Endothelial cell of umbilical vein (primary cell): ENCODE measurements at regions not wholly inside any gene's neighbourhood (a gene's known extent, or its start where the extent isn't known, plus 50 kb on each side); places are given as distances from the start of the nearest gene placed in this dataset.
A peak's percentile ranks its signal among the peaks of the same experiment; 100 is the strongest.
"Not testable (repeated sequence)": the region's sequence is repeated elsewhere in the genome, so short reads cannot be mapped to it uniquely, and the experiment has no call there.

ENCODE experiments used
- BruUV-seq: library from RNA; stranded (reverse); fragments of 400-500 nt; replicated peaks from 2 replicates; lab custom pipeline; 2021; lab: Mats Ljungman, UMichigan
- CTCF ChIA-PET: fragments of 300-600, 350-600 bp; sonication (Branson Sonifier 250); formaldehyde crosslinking; loops from one replicate; lab custom pipeline; 2021; ENCODE audit warnings: antibody characterized with exemption, inconsistent platforms; lab: Charles Lee
- POLR2A ChIA-PET: fragments of 300-600, 350-600 bp; sonication (Branson Sonifier 250); formaldehyde crosslinking; loops from one replicate; lab custom pipeline; 2021; ENCODE audit warnings: antibody characterized with exemption, inconsistent platforms; lab: Charles Lee
- DNase-seq: peaks from one replicate; pipeline ENCODE4 v3.0.0-alpha.2; 2011; ENCODE audit warnings: low read depth, low spot score
- FAIRE-seq: peaks from 2 replicates; lab custom pipeline; 2011; peaks lifted over from hg19 to GRCh38; lab: Jason Lieb, UNC
- H2AFZ ChIP-seq: 2 replicates; pipeline ENCODE4 v1.6.0; 2012; ENCODE audit warnings: low read depth, low read length, control low read depth, inconsistent platforms
- H3K27ac ChIP-seq: 2 replicates; pipeline ENCODE4 v1.5.1; 2011; ENCODE audit warnings: low read depth, mild to moderate bottlenecking, control low read depth, low read length, moderate library complexity; ENCODE audit not compliant: insufficient read depth
- H3K27me3 ChIP-seq, 2 experiments: 2 replicates each; pipeline versions ENCODE4 v1.6.0 to v1.6.1; 2011; ENCODE audit warnings: low read length in 2 of 2, mixed read lengths in 1 of 2; ENCODE audit not compliant: control insufficient read depth in 2 of 2, insufficient read depth in 2 of 2
- H3K36me3 ChIP-seq, 2 experiments: 2 replicates in 1 of 2; 3 replicates in 1 of 2; pipeline ENCODE4 v1.5.1; 2011; ENCODE audit warnings: low read length in 2 of 2, mild to moderate bottlenecking in 1 of 2, moderate library complexity in 1 of 2; ENCODE audit not compliant: control insufficient read depth in 2 of 2, insufficient read depth in 2 of 2; ENCODE audit errors: extremely low read depth in 1 of 2
- H3K4me1 ChIP-seq: 3 replicates; pipeline ENCODE4 v1.5.1; 2011; ENCODE audit warnings: mild to moderate bottlenecking, low read length; ENCODE audit not compliant: control insufficient read depth, insufficient read depth; ENCODE audit errors: extremely low read depth
- H3K4me2 ChIP-seq: 2 replicates; pipeline ENCODE4 v1.6.1; 2011; ENCODE audit warnings: low read length, control low read depth, mixed read lengths; ENCODE audit not compliant: insufficient read depth
- H3K4me3 ChIP-seq, 3 experiments: fragments of 200-600 bp in 1 of 3; sonication (generic), shearing (Covaris generic) in 1 of 3; replicated peaks in 1 of 3; 2 replicates each; pipeline ENCODE4 v1.5.1; 2011 to 2016; ENCODE audit warnings: control low read depth in 3 of 3, low read length in 3 of 3, mild to moderate bottlenecking in 2 of 3, inconsistent platforms in 1 of 3, low read depth in 1 of 3, moderate library complexity in 1 of 3; ENCODE audit not compliant: insufficient read depth in 1 of 3
- H3K79me2 ChIP-seq: 2 replicates; pipeline ENCODE4 v1.6.0; 2012; ENCODE audit warnings: low read length, inconsistent platforms; ENCODE audit not compliant: control insufficient read depth, insufficient read depth
- H3K9ac ChIP-seq: replicated peaks from 2 replicates; pipeline ENCODE3; 2011; ENCODE audit warnings: low read length, control low read depth; ENCODE audit not compliant: insufficient read depth; ENCODE audit errors: extremely low read depth
- H3K9me1 ChIP-seq: replicated peaks from 3 replicates; pipeline ENCODE4 v1.6.0; 2011; ENCODE audit warnings: mild to moderate bottlenecking, low read length; ENCODE audit not compliant: control insufficient read depth, insufficient read depth; ENCODE audit errors: extremely low read depth
- H3K9me3 ChIP-seq: replicated peaks from 2 replicates; pipeline ENCODE4 v1.5.1; 2012; ENCODE audit warnings: low read length, inconsistent platforms; ENCODE audit not compliant: control insufficient read depth, insufficient read depth
- H4K20me1 ChIP-seq: replicated peaks from 2 replicates; pipeline ENCODE3; 2011; ENCODE audit warnings: mild to moderate bottlenecking, low read length; ENCODE audit not compliant: control insufficient read depth, insufficient read depth; ENCODE audit errors: extremely low read depth
- dilution Hi-C: fragments of 300-500 bp; cut with MboI; formaldehyde crosslinking; loops from one replicate; pipeline ENCODE4 v1.15.0; 2019; ENCODE audit warnings: low sequenced_read_pairs; ENCODE audit not compliant: extremely low pct_ligation_motif_present
- intact Hi-C: fragments of 100-400 bp; cut with micrococcal nuclease; formaldehyde crosslinking; loops from one replicate; pipeline ENCODE4 v1.10.0; 2022

GRCh38 chr15:44846156-44846555 lies 109.8 kb downstream of the TRIM69 start:
- DNase-seq, H3K9ac ChIP-seq, H3K4me2 ChIP-seq, dilution Hi-C loops, H3K27ac ChIP-seq, FAIRE-seq, H3K9me3 ChIP-seq, H3K9me1 ChIP-seq, H3K4me3 ChIP-seq, BruUV-seq, H4K20me1 ChIP-seq, H3K27me3 ChIP-seq, intact Hi-C loops, H2AFZ ChIP-seq, H3K79me2 ChIP-seq, CTCF ChIA-PET, H3K36me3 ChIP-seq, POLR2A ChIA-PET: not testable (repeated sequence)
- H3K4me1 ChIP-seq, result peaks cover 18% of the 10 kb centered on the region

GRCh38 chr15:44847555-44847954 lies 108.9 kb upstream of the TERB2 start:
- H3K27ac ChIP-seq, H3K79me2 ChIP-seq, H3K27me3 ChIP-seq, H2AFZ ChIP-seq, dilution Hi-C loops, H3K4me3 ChIP-seq, BruUV-seq, CTCF ChIA-PET, H4K20me1 ChIP-seq, H3K36me3 ChIP-seq, H3K4me2 ChIP-seq, POLR2A ChIA-PET, intact Hi-C loops, H3K9me3 ChIP-seq, DNase-seq, H3K9ac ChIP-seq, H3K9me1 ChIP-seq: not testable (repeated sequence)
- H3K4me1 ChIP-seq, result peaks cover 25% of the 10 kb centered on the region
- peak; percentile 61 for FAIRE-seq

GRCh38 chr15:44848859-44849258 lies 107.6 kb upstream of the TERB2 start:
- H3K9me3 ChIP-seq, H4K20me1 ChIP-seq, intact Hi-C loops, H2AFZ ChIP-seq, H3K4me2 ChIP-seq, H3K9ac ChIP-seq, H3K36me3 ChIP-seq, H3K79me2 ChIP-seq, BruUV-seq, POLR2A ChIA-PET, FAIRE-seq, H3K4me3 ChIP-seq, dilution Hi-C loops, H3K9me1 ChIP-seq, H3K27ac ChIP-seq, H3K27me3 ChIP-seq: not testable (repeated sequence)
- H3K4me1 ChIP-seq, result peaks cover 26% of the 10 kb centered on the region
- peak; percentile 38 for DNase-seq
- CTCF ChIA-PET, result interaction anchor here (0.8 kb wide), 1 partner anchor 110 kb away, joined by 3 read pairs; no protein-coding TSS in a partner anchor
